Endothelial cell of umbilical vein (primary cell): ENCODE measurements at regions not wholly inside any gene's neighbourhood (a gene's known extent, or its start where the extent isn't known, plus 50 kb on each side); places are given as distances from the start of the nearest gene placed in this dataset.

Experiments used
- BruUV-seq: library from RNA; stranded (reverse); fragments of 400-500 nt; replicated peaks from 2 replicates; lab custom pipeline; 2021; lab: Mats Ljungman, UMichigan
- CTCF ChIA-PET: fragments of 300-600, 350-600 bp; sonication (Branson Sonifier 250); formaldehyde crosslinking; loops from one replicate; lab custom pipeline; 2021; ENCODE audit warnings: antibody characterized with exemption, inconsistent platforms; lab: Charles Lee
- POLR2A ChIA-PET: fragments of 300-600, 350-600 bp; sonication (Branson Sonifier 250); formaldehyde crosslinking; loops from one replicate; lab custom pipeline; 2021; ENCODE audit warnings: antibody characterized with exemption, inconsistent platforms; lab: Charles Lee
- DNase-seq: peaks from one replicate; pipeline ENCODE4 v3.0.0-alpha.2; 2011; ENCODE audit warnings: low read depth, low spot score
- FAIRE-seq: peaks from 2 replicates; lab custom pipeline; 2011; peaks lifted over from hg19 to GRCh38; lab: Jason Lieb, UNC
- H2AFZ ChIP-seq: 2 replicates; pipeline ENCODE4 v1.6.0; 2012; ENCODE audit warnings: low read depth, low read length, control low read depth, inconsistent platforms
- H3K27ac ChIP-seq: 2 replicates; pipeline ENCODE4 v1.5.1; 2011; ENCODE audit warnings: low read depth, mild to moderate bottlenecking, control low read depth, low read length, moderate library complexity; ENCODE audit not compliant: insufficient read depth
- H3K27me3 ChIP-seq, 2 experiments: 2 replicates each; pipeline versions ENCODE4 v1.6.0 to v1.6.1; 2011; ENCODE audit warnings: low read length in 2 of 2, mixed read lengths in 1 of 2; ENCODE audit not compliant: control insufficient read depth in 2 of 2, insufficient read depth in 2 of 2
- H3K36me3 ChIP-seq, 2 experiments: 2 replicates in 1 of 2; 3 replicates in 1 of 2; pipeline ENCODE4 v1.5.1; 2011; ENCODE audit warnings: low read length in 2 of 2, mild to moderate bottlenecking in 1 of 2, moderate library complexity in 1 of 2; ENCODE audit not compliant: control insufficient read depth in 2 of 2, insufficient read depth in 2 of 2; ENCODE audit errors: extremely low read depth in 1 of 2
- H3K4me1 ChIP-seq: 3 replicates; pipeline ENCODE4 v1.5.1; 2011; ENCODE audit warnings: mild to moderate bottlenecking, low read length; ENCODE audit not compliant: control insufficient read depth, insufficient read depth; ENCODE audit errors: extremely low read depth
- H3K4me2 ChIP-seq: 2 replicates; pipeline ENCODE4 v1.6.1; 2011; ENCODE audit warnings: low read length, control low read depth, mixed read lengths; ENCODE audit not compliant: insufficient read depth
- H3K4me3 ChIP-seq, 3 experiments: fragments of 200-600 bp in 1 of 3; sonication (generic), shearing (Covaris generic) in 1 of 3; replicated peaks in 1 of 3; 2 replicates each; pipeline ENCODE4 v1.5.1; 2011 to 2016; ENCODE audit warnings: control low read depth in 3 of 3, low read length in 3 of 3, mild to moderate bottlenecking in 2 of 3, inconsistent platforms in 1 of 3, low read depth in 1 of 3, moderate library complexity in 1 of 3; ENCODE audit not compliant: insufficient read depth in 1 of 3
- H3K79me2 ChIP-seq: 2 replicates; pipeline ENCODE4 v1.6.0; 2012; ENCODE audit warnings: low read length, inconsistent platforms; ENCODE audit not compliant: control insufficient read depth, insufficient read depth
- H3K9ac ChIP-seq: replicated peaks from 2 replicates; pipeline ENCODE3; 2011; ENCODE audit warnings: low read length, control low read depth; ENCODE audit not compliant: insufficient read depth; ENCODE audit errors: extremely low read depth
- H3K9me1 ChIP-seq: replicated peaks from 3 replicates; pipeline ENCODE4 v1.6.0; 2011; ENCODE audit warnings: mild to moderate bottlenecking, low read length; ENCODE audit not compliant: control insufficient read depth, insufficient read depth; ENCODE audit errors: extremely low read depth
- H3K9me3 ChIP-seq: replicated peaks from 2 replicates; pipeline ENCODE4 v1.5.1; 2012; ENCODE audit warnings: low read length, inconsistent platforms; ENCODE audit not compliant: control insufficient read depth, insufficient read depth
- H4K20me1 ChIP-seq: replicated peaks from 2 replicates; pipeline ENCODE3; 2011; ENCODE audit warnings: mild to moderate bottlenecking, low read length; ENCODE audit not compliant: control insufficient read depth, insufficient read depth; ENCODE audit errors: extremely low read depth
- EZH2 ChIP-seq: IDR thresholded peaks from 2 replicates; pipeline ENCODE4 v1.6.1; 2012; ENCODE audit warnings: borderline replicate concordance, low read depth, mild to moderate bottlenecking, moderate library complexity, low read length, inconsistent platforms; ENCODE audit not compliant: severe bottlenecking
- FOS ChIP-seq: IDR thresholded peaks from 2 replicates; pipeline ENCODE4 v1.6.1; 2011; ENCODE audit warnings: mild to moderate bottlenecking, low read length, moderate library complexity, borderline replicate concordance; ENCODE audit not compliant: insufficient read depth
- GATA2 ChIP-seq: IDR thresholded peaks from 2 replicates; pipeline ENCODE4 v1.7.0; 2011; ENCODE audit warnings: low read depth, mild to moderate bottlenecking, moderate library complexity, mixed read lengths, low read length; ENCODE audit not compliant: insufficient read length, insufficient read depth
- JUN ChIP-seq: IDR thresholded peaks from 2 replicates; pipeline ENCODE4 v1.6.1; 2011; ENCODE audit warnings: borderline replicate concordance, low read depth; ENCODE audit not compliant: insufficient read length, insufficient read depth
- MYC ChIP-seq: IDR thresholded peaks from one replicate; pipeline ENCODE4 v1.6.1; 2011; ENCODE audit warnings: mild to moderate bottlenecking, low read depth, low read length
- POLR2A ChIP-seq: IDR thresholded peaks from 2 replicates; pipeline ENCODE4 v1.6.1; 2012; ENCODE audit warnings: low read depth, mild to moderate bottlenecking, control low read depth, low read length
- POLR2AphosphoS5 ChIP-seq: IDR thresholded peaks from 2 replicates; pipeline ENCODE4 v1.6.1; 2012; ENCODE audit warnings: low read depth, mild to moderate bottlenecking, control low read depth, low read length, moderate library complexity; ENCODE audit not compliant: insufficient read depth
- dilution Hi-C: fragments of 300-500 bp; cut with MboI; formaldehyde crosslinking; loops from one replicate; pipeline ENCODE4 v1.15.0; 2019; ENCODE audit warnings: low sequenced_read_pairs; ENCODE audit not compliant: extremely low pct_ligation_motif_present
- intact Hi-C: fragments of 100-400 bp; cut with micrococcal nuclease; formaldehyde crosslinking; loops from one replicate; pipeline ENCODE4 v1.10.0; 2022
- TF ChIP-seq, protein P1 (sequence below): IDR thresholded peaks from 2 replicates; pipeline ENCODE4 v1.6.1; 2011; ENCODE audit not compliant: insufficient read depth, insufficient read length
- TF ChIP-seq, protein P2 (sequence below), 2 donors: IDR thresholded peaks; 1 replicate in 1 of 2; 2 replicates in 1 of 2; pipeline ENCODE4 v1.5.1; 2011; ENCODE audit warnings: low read length in 2 of 2, mild to moderate bottlenecking in 2 of 2, moderate library complexity in 2 of 2, control low read depth in 1 of 2, inconsistent platforms in 1 of 2, low read depth in 1 of 2; ENCODE audit not compliant: insufficient read depth in 1 of 2; ENCODE audit errors: extremely low read depth in 1 of 2

DNA sequence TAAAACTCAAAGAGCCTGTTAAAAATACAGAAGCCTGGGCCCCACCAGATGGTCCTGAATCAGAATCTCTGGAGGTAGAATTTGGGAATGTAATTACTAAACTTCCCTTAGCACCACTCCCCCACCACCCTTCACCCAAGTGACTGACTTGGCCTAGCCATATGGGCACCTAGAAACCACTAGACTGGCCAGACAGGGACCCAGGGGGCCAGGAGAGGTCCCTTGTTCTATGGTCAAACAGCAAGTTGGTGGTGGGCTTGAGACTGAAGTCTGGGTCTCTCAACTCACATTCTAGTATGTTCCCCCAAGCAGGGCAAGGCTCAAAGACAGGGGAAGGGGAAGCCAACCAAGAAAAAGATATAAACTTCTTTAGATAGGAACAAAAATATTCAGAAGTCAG is 301.5 kb upstream of the TLE3 start:
- Histone ChIP-seq H4K20me1 (no peaks in the 10 kb centered on the region), H3K4me1 (no peaks in the 10 kb centered on the region), H3K4me2 (no peak overlapping the region), H3K4me3 (no peak overlapping the region), H3K27ac (no peak overlapping the region), H3K79me2 (no peaks in the 10 kb centered on the region), H3K36me3 (no peaks in the 10 kb centered on the region), H2AFZ (no peak overlapping the region), H3K9me1 (no peaks in the 10 kb centered on the region), H3K9me3 (no peaks in the 10 kb centered on the region), H3K27me3 (no peaks in the 10 kb centered on the region), H3K9ac (no peak overlapping the region)
- POLR2A ChIA-PET: no interaction called here
- DNase-seq (no peak), FAIRE-seq (no peak)
- dilution Hi-C loops: no loop called here
- BruUV-seq: no TSS peak
- intact Hi-C loops: no loop called here
- CTCF ChIA-PET: no interaction called here
- TF ChIP-seq GATA2 (no peak), MYC (no peak), EZH2 (no peak), POLR2A (no peak), JUN (no peak), POLR2AphosphoS5 (no peak), FOS (no peak)
- TF ChIP-seq, protein P1, sequence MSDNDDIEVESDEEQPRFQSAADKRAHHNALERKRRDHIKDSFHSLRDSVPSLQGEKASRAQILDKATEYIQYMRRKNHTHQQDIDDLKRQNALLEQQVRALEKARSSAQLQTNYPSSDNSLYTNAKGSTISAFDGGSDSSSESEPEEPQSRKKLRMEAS: no peak
- TF ChIP-seq, protein P2, sequence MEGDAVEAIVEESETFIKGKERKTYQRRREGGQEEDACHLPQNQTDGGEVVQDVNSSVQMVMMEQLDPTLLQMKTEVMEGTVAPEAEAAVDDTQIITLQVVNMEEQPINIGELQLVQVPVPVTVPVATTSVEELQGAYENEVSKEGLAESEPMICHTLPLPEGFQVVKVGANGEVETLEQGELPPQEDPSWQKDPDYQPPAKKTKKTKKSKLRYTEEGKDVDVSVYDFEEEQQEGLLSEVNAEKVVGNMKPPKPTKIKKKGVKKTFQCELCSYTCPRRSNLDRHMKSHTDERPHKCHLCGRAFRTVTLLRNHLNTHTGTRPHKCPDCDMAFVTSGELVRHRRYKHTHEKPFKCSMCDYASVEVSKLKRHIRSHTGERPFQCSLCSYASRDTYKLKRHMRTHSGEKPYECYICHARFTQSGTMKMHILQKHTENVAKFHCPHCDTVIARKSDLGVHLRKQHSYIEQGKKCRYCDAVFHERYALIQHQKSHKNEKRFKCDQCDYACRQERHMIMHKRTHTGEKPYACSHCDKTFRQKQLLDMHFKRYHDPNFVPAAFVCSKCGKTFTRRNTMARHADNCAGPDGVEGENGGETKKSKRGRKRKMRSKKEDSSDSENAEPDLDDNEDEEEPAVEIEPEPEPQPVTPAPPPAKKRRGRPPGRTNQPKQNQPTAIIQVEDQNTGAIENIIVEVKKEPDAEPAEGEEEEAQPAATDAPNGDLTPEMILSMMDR (IDR thresholded peaks at IDR 0.05; ENCODE audit: extremely low read depth in 1 of 2, insufficient read depth in 1 of 2, low read depth in 1 of 2, low read length in 2 of 2): no peak
